Liver (tissue), 8 donors: ENCODE measurements at regions not wholly inside any gene's neighbourhood (a gene's known extent, or its start where the extent isn't known, plus 50 kb on each side); places are given as distances from the start of the nearest gene placed in this dataset.

Source experiments
- DNase-seq: peaks from one replicate; pipeline ENCODE4 v3.0.0-alpha.2; 2017; ENCODE audit warnings: low spot score
- H3K27ac ChIP-seq, 2 donors: one replicate each; pipeline ENCODE4 v1.7.0; 2013; ENCODE audit warnings: inconsistent platforms in 2 of 2, low read length in 2 of 2, control low read depth in 1 of 2, low read depth in 1 of 2, mild to moderate bottlenecking in 1 of 2
- H3K27me3 ChIP-seq, 4 donors: one replicate each; pipeline versions ENCODE4 v1.6.1 to v1.7.0; 2013; ENCODE audit warnings: low read length in 3 of 4, inconsistent platforms in 1 of 4, mild to moderate bottlenecking in 1 of 4, moderate library complexity in 1 of 4; ENCODE audit not compliant: control insufficient read depth in 4 of 4, insufficient read depth in 4 of 4
- H3K36me3 ChIP-seq, 4 donors: one replicate each; pipeline versions ENCODE4 v1.6.1 to v1.7.0; 2013; ENCODE audit warnings: low read length in 3 of 4, mild to moderate bottlenecking in 3 of 4, low read depth in 1 of 4, moderate library complexity in 1 of 4; ENCODE audit not compliant: control insufficient read depth in 4 of 4, insufficient read depth in 3 of 4
- H3K4me1 ChIP-seq, 4 donors: one replicate each; pipeline versions ENCODE4 v1.6.1 to v1.7.0; 2013; ENCODE audit warnings: low read length in 3 of 4, mild to moderate bottlenecking in 3 of 4, moderate library complexity in 1 of 4; ENCODE audit not compliant: control insufficient read depth in 4 of 4, insufficient read depth in 4 of 4
- H3K4me3 ChIP-seq, 3 donors: one replicate each; pipeline versions ENCODE4 v1.6.1 to v1.7.0; 2013; ENCODE audit warnings: low read length in 3 of 3, control low read depth in 1 of 3, low read depth in 1 of 3, mild to moderate bottlenecking in 1 of 3
- H3K9ac ChIP-seq, 2 donors: one replicate each; pipeline ENCODE4 v1.7.0; 2013; ENCODE audit warnings: low read length in 2 of 2, mild to moderate bottlenecking in 2 of 2, moderate library complexity in 2 of 2, control low read depth in 1 of 2, low read depth in 1 of 2
- H3K9me3 ChIP-seq, 4 donors: one replicate each; pipeline versions ENCODE4 v1.6.1 to v1.7.0; 2013; ENCODE audit warnings: low read length in 3 of 4; ENCODE audit not compliant: control insufficient read depth in 4 of 4
- EGR1 ChIP-seq, 2 donors: IDR thresholded peaks; 2 replicates each; pipeline ENCODE4 v1.6.1; 2016 to 2018; ENCODE audit warnings: antibody characterized with exemption in 2 of 2, low read depth in 2 of 2
- FOXA2 ChIP-seq: IDR thresholded peaks from 2 replicates; pipeline ENCODE4 v1.6.1; 2016; ENCODE audit warnings: antibody characterized with exemption
- GABPA ChIP-seq, 2 donors: IDR thresholded peaks in 1 of 2; conservative IDR thresholded peaks in 1 of 2; 2 replicates each; pipeline ENCODE4 v1.6.1; 2016; ENCODE audit warnings: antibody characterized with exemption in 2 of 2, mild to moderate bottlenecking in 1 of 2, moderate library complexity in 1 of 2
- HNF4G ChIP-seq: IDR thresholded peaks from 2 replicates; pipeline ENCODE4 v1.6.1; 2016; ENCODE audit warnings: antibody characterized with exemption
- JUND ChIP-seq, 2 donors: IDR thresholded peaks; 2 replicates each; pipeline ENCODE4 v1.6.1; 2016; ENCODE audit warnings: antibody characterized with exemption in 2 of 2
- NR2F2 ChIP-seq: IDR thresholded peaks from 2 replicates; pipeline ENCODE4 v1.6.1; 2016; ENCODE audit warnings: antibody characterized with exemption
- RAD21 ChIP-seq, 2 donors: IDR thresholded peaks; 2 replicates each; pipeline ENCODE4 v1.6.1; 2016; ENCODE audit warnings: antibody characterized with exemption in 2 of 2, mild to moderate bottlenecking in 2 of 2
- RXRA ChIP-seq, 2 donors: IDR thresholded peaks; 2 replicates each; pipeline ENCODE4 v1.6.1; 2017 to 2018; ENCODE audit warnings: antibody characterized with exemption in 2 of 2, mild to moderate bottlenecking in 1 of 2
- SP1 ChIP-seq: IDR thresholded peaks from 2 replicates; pipeline ENCODE4 v1.6.1; 2018; ENCODE audit warnings: antibody characterized with exemption, mild to moderate bottlenecking
- TAF1 ChIP-seq: conservative IDR thresholded peaks from 2 replicates; pipeline ENCODE4 v1.6.1; 2016; ENCODE audit warnings: antibody characterized with exemption, mild to moderate bottlenecking
- YY1 ChIP-seq: IDR thresholded peaks from 2 replicates; pipeline ENCODE4 v1.6.1; 2016; ENCODE audit warnings: antibody characterized with exemption, mild to moderate bottlenecking
- WGBS: extraction: QIAGEN DNeasy Blood & Tissue Kit; methylation state at CpG from one replicate; pipeline ENCODE4 v1.1.7; 2013; 5-methylcytosine and 5-hydroxymethylcytosine counted together
- TF ChIP-seq, protein P1 (sequence below): fragments of 150-350 bp; IDR thresholded peaks from 2 replicates; pipeline ENCODE4 v1.5.1; 2017; ENCODE audit warnings: improper control_type of control experiment, low read depth, low read length; ENCODE audit not compliant: missing input control
- TF ChIP-seq, protein P2 (sequence below): IDR thresholded peaks from 2 replicates; pipeline ENCODE4 v1.6.1; 2016; ENCODE audit warnings: antibody characterized with exemption
- TF ChIP-seq, protein P3 (sequence below): IDR thresholded peaks from 2 replicates; pipeline ENCODE4 v1.6.1; 2016; ENCODE audit warnings: antibody characterized with exemption, mild to moderate bottlenecking
- TF ChIP-seq, protein P4 (sequence below): IDR thresholded peaks from 2 replicates; pipeline ENCODE4 v1.6.1; 2016; ENCODE audit warnings: antibody characterized with exemption
- donor health status: healthy.
- donor health status: healthy.
- donor health status: healthy.
- donor health status: healthy.
- donor health status: healthy.

DNA sequence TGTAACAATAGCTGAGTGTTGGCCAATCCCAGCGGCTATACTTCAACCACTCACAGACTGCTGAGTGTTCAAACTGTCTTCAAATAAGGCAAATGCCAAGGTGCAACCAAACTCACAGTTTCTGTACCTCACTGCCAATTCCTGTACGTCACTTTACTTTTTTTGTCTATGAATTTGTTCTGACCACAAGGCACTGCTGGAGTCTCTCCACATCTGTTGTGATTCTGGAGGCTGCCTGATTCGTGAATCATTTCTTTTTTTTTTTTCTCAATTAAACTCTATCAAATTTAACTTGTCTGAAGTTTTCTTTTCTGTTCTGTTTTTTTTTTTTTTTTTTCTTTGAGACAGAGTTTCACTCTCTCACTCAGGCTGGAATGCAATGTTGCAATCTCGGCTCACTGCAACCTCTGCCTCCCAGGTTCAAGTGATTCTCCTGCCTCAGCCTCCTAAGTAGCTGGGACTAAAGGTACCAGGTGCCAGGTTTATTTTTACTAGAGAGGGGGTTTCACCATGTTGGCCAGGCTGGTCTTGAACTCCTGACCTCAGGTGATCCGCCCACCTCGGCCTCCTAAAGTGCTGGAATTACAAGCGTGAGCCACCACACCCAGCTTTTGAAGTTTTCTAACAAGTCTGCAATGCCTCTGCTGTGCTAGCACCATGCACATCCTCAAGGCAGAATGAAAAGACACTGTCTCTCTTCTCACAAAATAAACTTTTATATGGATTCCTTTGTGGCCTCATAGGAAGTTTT is 401.7 kb downstream of the IRS2 start:
- WGBS: 78% methylated on average over 7 of the region's 7 CpGs
- H3K9ac ChIP-seq: no peak overlapping the region
- H3K9me3 ChIP-seq: no peaks in the 10 kb centered on the region
- H3K27me3 ChIP-seq: no peaks in the 10 kb centered on the region
- H3K27ac ChIP-seq: no peak overlapping the region
- no peak for DNase-seq
- TF ChIP-seq EGR1 (IDR thresholded peaks at IDR 0.05; ENCODE audit: low read depth in 2 of 2): no peak
- TF ChIP-seq, protein P1, sequence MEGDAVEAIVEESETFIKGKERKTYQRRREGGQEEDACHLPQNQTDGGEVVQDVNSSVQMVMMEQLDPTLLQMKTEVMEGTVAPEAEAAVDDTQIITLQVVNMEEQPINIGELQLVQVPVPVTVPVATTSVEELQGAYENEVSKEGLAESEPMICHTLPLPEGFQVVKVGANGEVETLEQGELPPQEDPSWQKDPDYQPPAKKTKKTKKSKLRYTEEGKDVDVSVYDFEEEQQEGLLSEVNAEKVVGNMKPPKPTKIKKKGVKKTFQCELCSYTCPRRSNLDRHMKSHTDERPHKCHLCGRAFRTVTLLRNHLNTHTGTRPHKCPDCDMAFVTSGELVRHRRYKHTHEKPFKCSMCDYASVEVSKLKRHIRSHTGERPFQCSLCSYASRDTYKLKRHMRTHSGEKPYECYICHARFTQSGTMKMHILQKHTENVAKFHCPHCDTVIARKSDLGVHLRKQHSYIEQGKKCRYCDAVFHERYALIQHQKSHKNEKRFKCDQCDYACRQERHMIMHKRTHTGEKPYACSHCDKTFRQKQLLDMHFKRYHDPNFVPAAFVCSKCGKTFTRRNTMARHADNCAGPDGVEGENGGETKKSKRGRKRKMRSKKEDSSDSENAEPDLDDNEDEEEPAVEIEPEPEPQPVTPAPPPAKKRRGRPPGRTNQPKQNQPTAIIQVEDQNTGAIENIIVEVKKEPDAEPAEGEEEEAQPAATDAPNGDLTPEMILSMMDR: no peak
- no peak for TF ChIP-seq TAF1
- TF ChIP-seq, protein P2, sequence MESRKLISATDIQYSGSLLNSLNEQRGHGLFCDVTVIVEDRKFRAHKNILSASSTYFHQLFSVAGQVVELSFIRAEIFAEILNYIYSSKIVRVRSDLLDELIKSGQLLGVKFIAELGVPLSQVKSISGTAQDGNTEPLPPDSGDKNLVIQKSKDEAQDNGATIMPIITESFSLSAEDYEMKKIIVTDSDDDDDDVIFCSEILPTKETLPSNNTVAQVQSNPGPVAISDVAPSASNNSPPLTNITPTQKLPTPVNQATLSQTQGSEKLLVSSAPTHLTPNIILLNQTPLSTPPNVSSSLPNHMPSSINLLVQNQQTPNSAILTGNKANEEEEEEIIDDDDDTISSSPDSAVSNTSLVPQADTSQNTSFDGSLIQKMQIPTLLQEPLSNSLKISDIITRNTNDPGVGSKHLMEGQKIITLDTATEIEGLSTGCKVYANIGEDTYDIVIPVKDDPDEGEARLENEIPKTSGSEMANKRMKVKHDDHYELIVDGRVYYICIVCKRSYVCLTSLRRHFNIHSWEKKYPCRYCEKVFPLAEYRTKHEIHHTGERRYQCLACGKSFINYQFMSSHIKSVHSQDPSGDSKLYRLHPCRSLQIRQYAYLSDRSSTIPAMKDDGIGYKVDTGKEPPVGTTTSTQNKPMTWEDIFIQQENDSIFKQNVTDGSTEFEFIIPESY: no peak
- TF ChIP-seq, protein P3, sequence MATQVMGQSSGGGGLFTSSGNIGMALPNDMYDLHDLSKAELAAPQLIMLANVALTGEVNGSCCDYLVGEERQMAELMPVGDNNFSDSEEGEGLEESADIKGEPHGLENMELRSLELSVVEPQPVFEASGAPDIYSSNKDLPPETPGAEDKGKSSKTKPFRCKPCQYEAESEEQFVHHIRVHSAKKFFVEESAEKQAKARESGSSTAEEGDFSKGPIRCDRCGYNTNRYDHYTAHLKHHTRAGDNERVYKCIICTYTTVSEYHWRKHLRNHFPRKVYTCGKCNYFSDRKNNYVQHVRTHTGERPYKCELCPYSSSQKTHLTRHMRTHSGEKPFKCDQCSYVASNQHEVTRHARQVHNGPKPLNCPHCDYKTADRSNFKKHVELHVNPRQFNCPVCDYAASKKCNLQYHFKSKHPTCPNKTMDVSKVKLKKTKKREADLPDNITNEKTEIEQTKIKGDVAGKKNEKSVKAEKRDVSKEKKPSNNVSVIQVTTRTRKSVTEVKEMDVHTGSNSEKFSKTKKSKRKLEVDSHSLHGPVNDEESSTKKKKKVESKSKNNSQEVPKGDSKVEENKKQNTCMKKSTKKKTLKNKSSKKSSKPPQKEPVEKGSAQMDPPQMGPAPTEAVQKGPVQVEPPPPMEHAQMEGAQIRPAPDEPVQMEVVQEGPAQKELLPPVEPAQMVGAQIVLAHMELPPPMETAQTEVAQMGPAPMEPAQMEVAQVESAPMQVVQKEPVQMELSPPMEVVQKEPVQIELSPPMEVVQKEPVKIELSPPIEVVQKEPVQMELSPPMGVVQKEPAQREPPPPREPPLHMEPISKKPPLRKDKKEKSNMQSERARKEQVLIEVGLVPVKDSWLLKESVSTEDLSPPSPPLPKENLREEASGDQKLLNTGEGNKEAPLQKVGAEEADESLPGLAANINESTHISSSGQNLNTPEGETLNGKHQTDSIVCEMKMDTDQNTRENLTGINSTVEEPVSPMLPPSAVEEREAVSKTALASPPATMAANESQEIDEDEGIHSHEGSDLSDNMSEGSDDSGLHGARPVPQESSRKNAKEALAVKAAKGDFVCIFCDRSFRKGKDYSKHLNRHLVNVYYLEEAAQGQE: no peak
- no peak for TF ChIP-seq YY1
- no peak for TF ChIP-seq NR2F2
- no peak for TF ChIP-seq RAD21 (IDR thresholded peaks at IDR 0.05)
- TF ChIP-seq FOXA2: no peak
- TF ChIP-seq JUND (IDR thresholded peaks at IDR 0.05): no peak
- no peak for TF ChIP-seq GABPA (IDR thresholded peaks at IDR 0.05 in 1 of 2, conservative IDR thresholded peaks at IDR 0.05 in 1 of 2)
- no peak for TF ChIP-seq SP1
- no peak for TF ChIP-seq HNF4G
- no peak for TF ChIP-seq RXRA (IDR thresholded peaks at IDR 0.05)
- TF ChIP-seq, protein P4, sequence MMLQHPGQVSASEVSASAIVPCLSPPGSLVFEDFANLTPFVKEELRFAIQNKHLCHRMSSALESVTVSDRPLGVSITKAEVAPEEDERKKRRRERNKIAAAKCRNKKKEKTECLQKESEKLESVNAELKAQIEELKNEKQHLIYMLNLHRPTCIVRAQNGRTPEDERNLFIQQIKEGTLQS: no peak
- H3K36me3 ChIP-seq: no peaks in the 10 kb centered on the region
- peaks cover 0 to 5% (median 4%) of the 10 kb centered on the region in 4 donors for H3K4me1 ChIP-seq
- no peak overlapping the region for H3K4me3 ChIP-seq

DNA sequence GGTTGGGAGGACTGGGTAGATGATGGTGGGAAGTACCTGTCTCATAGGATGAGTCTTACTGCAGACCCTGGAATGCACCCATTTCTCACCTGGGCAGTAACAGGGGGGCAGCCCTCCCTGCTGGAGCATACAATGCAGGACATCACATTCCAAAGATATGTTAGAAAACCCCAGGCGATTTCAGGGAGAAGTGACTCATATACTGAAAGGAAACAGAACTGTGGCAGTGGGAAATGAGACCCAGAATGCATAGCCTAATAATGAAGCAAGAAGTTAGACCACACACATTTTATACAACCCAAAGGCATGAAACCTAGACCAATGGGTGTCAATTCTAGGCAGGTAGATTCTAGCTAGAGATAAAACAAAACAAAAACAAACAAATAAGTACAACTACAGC is 402.7 kb downstream of the IRS2 start:
- Histone ChIP-seq H3K36me3 (no peaks in the 10 kb centered on the region), H3K4me3 (no peak overlapping the region), H3K9me3 (no peaks in the 10 kb centered on the region), H3K27me3 (no peaks in the 10 kb centered on the region), H3K4me1 (no peaks in the 10 kb centered on the region), H3K27ac (no peak overlapping the region), H3K9ac (no peak overlapping the region)
- DNase-seq: no peak
- 79% methylated on average over 1 of the region's 1 CpG for WGBS
- TF ChIP-seq GABPA (IDR thresholded peaks at IDR 0.05 in 1 of 2, conservative IDR thresholded peaks at IDR 0.05 in 1 of 2): no peak
- no peak for TF ChIP-seq TAF1
- TF ChIP-seq, protein P2: no peak
- TF ChIP-seq HNF4G: no peak
- TF ChIP-seq RAD21 (IDR thresholded peaks at IDR 0.05): no peak
- TF ChIP-seq, protein P1: no peak
- TF ChIP-seq SP1: no peak
- no peak for TF ChIP-seq JUND (IDR thresholded peaks at IDR 0.05)
